ENCODE measurements at regions not wholly inside any gene's neighbourhood (a gene's known extent, or its start where the extent isn't known, plus 50 kb on each side); places are given as distances from the start of the nearest gene placed in this dataset.

- DNase-seq (ENCODE audit: low read depth, low spot score), result no peak
- ChIA-PET SMC1A (ENCODE audit: uncharacterized antibody, unreplicated experiment) (interaction anchor here (1.2 kb wide), 1 partner anchor 10 kb away, joined by 4 read pairs; no protein-coding TSS in a partner anchor), RAD21 (ENCODE audit: unreplicated experiment) (no interaction called here), POLR2A (no interaction called here), CTCF (no interaction called here)
- FAIRE-seq, result no peak
- no peak for ATAC-seq
- TF ChIP-seq RBBP5 (conservative IDR thresholded peaks at IDR 0.05) (no peak), MXI1 (IDR thresholded peaks at IDR 0.05; ENCODE audit: low read depth, low read length) (no peak), NBN (IDR thresholded peaks at IDR 0.05) (no peak), RELB (IDR thresholded peaks at IDR 0.05; ENCODE audit: low read depth) (no peak)
- H3K36me3 ChIP-seq (ENCODE audit: control insufficient read depth in 2 of 2, insufficient read depth in 2 of 2, low read length in 1 of 2), result no peaks in the 10 kb centered on the region
- H3K4me1 ChIP-seq (ENCODE audit: control insufficient read depth, insufficient read depth, low read length), result no peaks in the 10 kb centered on the region
- no peaks in the 10 kb centered on the region for H3K9me3 ChIP-seq (replicated peaks; ENCODE audit: control insufficient read depth, insufficient read depth, low read length)
- H3K4me2 ChIP-seq (ENCODE audit: control insufficient read depth, insufficient read depth), result no peak overlapping the region
- in situ Hi-C loops (cut with MboI) (no loop called here), intact Hi-C loops (cut with micrococcal nuclease; ENCODE audit: unreplicated experiment) (no loop called here)
- no peak overlapping the region for H3K9ac ChIP-seq (ENCODE audit: control insufficient read depth, insufficient read depth, low read length)
- H3K79me2 ChIP-seq (ENCODE audit: control insufficient read depth, insufficient read depth, low read length), result no peaks in the 10 kb centered on the region
- H3K4me3 ChIP-seq, result no peak overlapping the region
- no peaks in the 10 kb centered on the region for H4K20me1 ChIP-seq (ENCODE audit: control insufficient read depth, insufficient read depth)
- no TSS peak for BruUV-seq (replicated peaks)
- 36% methylated on average over 2 of the region's 2 CpGs for WGBS (ENCODE audit: insufficient coverage, insufficient replicate concordance, low lambda C conversion rate, missing lambda C conversion rate)
- no peak overlapping the region for H3K27ac ChIP-seq (ENCODE audit: control insufficient read depth, insufficient read depth)
- H3K27me3 ChIP-seq (replicated peaks in 1 of 2; ENCODE audit: control insufficient read depth in 2 of 2, insufficient read depth in 2 of 2, low read length in 1 of 2), result no peaks in the 10 kb centered on the region
- no peak overlapping the region for H2AFZ ChIP-seq (ENCODE audit: control insufficient read depth, low read depth, low read length)
Measured at GRCh38 chr5:8137941-8138550, 269.1 kb downstream of the MTRR start.

GRCh38 chr5:8138884-8139283 is 269.9 kb downstream of the MTRR start:
- Histone ChIP-seq H3K27ac (ENCODE audit: control insufficient read depth, insufficient read depth) (no peak overlapping the region), H2AFZ (ENCODE audit: control insufficient read depth, low read depth, low read length) (no peak overlapping the region), H3K79me2 (ENCODE audit: control insufficient read depth, insufficient read depth, low read length) (no peaks in the 10 kb centered on the region), H3K4me1 (ENCODE audit: control insufficient read depth, insufficient read depth, low read length) (no peaks in the 10 kb centered on the region), H3K4me3 (no peak overlapping the region), H3K36me3 (ENCODE audit: control insufficient read depth in 2 of 2, insufficient read depth in 2 of 2, low read length in 1 of 2) (no peaks in the 10 kb centered on the region), H3K9me3 (replicated peaks; ENCODE audit: control insufficient read depth, insufficient read depth, low read length) (no peaks in the 10 kb centered on the region), H3K9ac (ENCODE audit: control insufficient read depth, insufficient read depth, low read length) (no peak overlapping the region), H3K27me3 (replicated peaks in 1 of 2; ENCODE audit: control insufficient read depth in 2 of 2, insufficient read depth in 2 of 2, low read length in 1 of 2) (no peaks in the 10 kb centered on the region), H3K4me2 (ENCODE audit: control insufficient read depth, insufficient read depth) (no peak overlapping the region), H4K20me1 (ENCODE audit: control insufficient read depth, insufficient read depth) (no peaks in the 10 kb centered on the region)
- in situ Hi-C loops (cut with MboI), result no loop called here
- ATAC-seq (no peak), DNase-seq (ENCODE audit: low read depth, low spot score) (no peak), FAIRE-seq (no peak)
- TF ChIP-seq BCLAF1 (IDR thresholded peaks at IDR 0.05) (no peak), MEF2A (IDR thresholded peaks at IDR 0.05; ENCODE audit: insufficient read depth, low read depth, low read length) (no peak), CBX3 (IDR thresholded peaks at IDR 0.05; ENCODE audit: borderline replicate concordance, low read depth) (no peak), SRF (IDR thresholded peaks at IDR 0.05; ENCODE audit: low read depth in 2 of 2, low read length in 2 of 2) (no peak), GATAD2B (conservative IDR thresholded peaks at IDR 0.05; ENCODE audit: low read depth) (no peak), TCF12 (IDR thresholded peaks at IDR 0.05; ENCODE audit: low read depth, low read length) (no peak), EGR1 (IDR thresholded peaks at IDR 0.05; ENCODE audit: borderline replicate concordance in 1 of 2, low read depth in 2 of 2, low read length in 2 of 2) (no peak), IRF5 (IDR thresholded peaks at IDR 0.05; ENCODE audit: borderline replicate concordance) (no peak)
- ChIA-PET SMC1A (ENCODE audit: uncharacterized antibody, unreplicated experiment) (no interaction called here), RAD21 (ENCODE audit: unreplicated experiment) (no interaction called here), POLR2A (no interaction called here), CTCF (no interaction called here)
- intact Hi-C loops (cut with micrococcal nuclease; ENCODE audit: unreplicated experiment), result no loop called here
- BruUV-seq (replicated peaks), result no TSS peak
- 15% methylated on average over 5 of the region's 5 CpGs for whole genome bisulfite sequencing (ENCODE audit: insufficient coverage, insufficient replicate concordance, low lambda C conversion rate, missing lambda C conversion rate)

Data from GM12878 (cell line).